ENCODE measurements at regions not wholly inside any gene's neighbourhood (a gene's known extent, or its start where the extent isn't known, plus 50 kb on each side); places are given as distances from the start of the nearest gene placed in this dataset.

DNA sequence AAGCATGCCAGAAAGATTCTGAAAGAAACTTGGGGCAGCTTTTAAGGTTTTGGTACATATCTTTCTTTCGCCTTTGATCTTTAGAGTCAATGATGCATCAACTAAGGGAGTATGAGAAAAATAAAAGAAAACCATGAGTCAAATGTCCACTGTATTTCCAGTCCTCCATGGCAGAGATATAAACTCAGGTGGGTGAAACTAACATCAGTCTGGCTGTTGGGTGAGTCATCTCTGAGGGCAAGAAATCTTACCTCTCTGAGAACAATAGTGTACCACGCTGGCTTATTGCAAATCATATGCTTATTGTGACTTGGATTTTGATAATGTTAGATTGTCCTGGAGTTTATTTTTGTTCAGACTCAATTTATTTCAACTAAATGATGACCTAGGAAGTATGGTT, 521.0 kb downstream of the PLCL1 start:
- Histone ChIP-seq H3K4me1 (no peaks in the 10 kb centered on the region), H3K4me3 (no peak overlapping the region), H3K9me3 (no peaks in the 10 kb centered on the region), H3K27me3 (peaks cover 0 to 19% (median 0%) of the 10 kb centered on the region in 3 donors), H3K27ac (no peak overlapping the region), H3K36me3 (no peaks in the 10 kb centered on the region)
- TF ChIP-seq POLR2A (IDR thresholded peaks at IDR 0.05): no peak
- TF ChIP-seq EP300 (IDR thresholded peaks at IDR 0.05): no peak
- TF ChIP-seq, protein P1, sequence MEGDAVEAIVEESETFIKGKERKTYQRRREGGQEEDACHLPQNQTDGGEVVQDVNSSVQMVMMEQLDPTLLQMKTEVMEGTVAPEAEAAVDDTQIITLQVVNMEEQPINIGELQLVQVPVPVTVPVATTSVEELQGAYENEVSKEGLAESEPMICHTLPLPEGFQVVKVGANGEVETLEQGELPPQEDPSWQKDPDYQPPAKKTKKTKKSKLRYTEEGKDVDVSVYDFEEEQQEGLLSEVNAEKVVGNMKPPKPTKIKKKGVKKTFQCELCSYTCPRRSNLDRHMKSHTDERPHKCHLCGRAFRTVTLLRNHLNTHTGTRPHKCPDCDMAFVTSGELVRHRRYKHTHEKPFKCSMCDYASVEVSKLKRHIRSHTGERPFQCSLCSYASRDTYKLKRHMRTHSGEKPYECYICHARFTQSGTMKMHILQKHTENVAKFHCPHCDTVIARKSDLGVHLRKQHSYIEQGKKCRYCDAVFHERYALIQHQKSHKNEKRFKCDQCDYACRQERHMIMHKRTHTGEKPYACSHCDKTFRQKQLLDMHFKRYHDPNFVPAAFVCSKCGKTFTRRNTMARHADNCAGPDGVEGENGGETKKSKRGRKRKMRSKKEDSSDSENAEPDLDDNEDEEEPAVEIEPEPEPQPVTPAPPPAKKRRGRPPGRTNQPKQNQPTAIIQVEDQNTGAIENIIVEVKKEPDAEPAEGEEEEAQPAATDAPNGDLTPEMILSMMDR (IDR thresholded peaks at IDR 0.05): no peak
- no peak for TF ChIP-seq POLR2AphosphoS5 (IDR thresholded peaks at IDR 0.05)
- intact Hi-C loops (cut with DNase I; ENCODE audit: low total_unique reads): no loop called here
- 63 to 76% (median 68%) methylated on average over 2 of the region's 2 CpGs for WGBS, 5 donors
- DNase-seq: no peak

DNA sequence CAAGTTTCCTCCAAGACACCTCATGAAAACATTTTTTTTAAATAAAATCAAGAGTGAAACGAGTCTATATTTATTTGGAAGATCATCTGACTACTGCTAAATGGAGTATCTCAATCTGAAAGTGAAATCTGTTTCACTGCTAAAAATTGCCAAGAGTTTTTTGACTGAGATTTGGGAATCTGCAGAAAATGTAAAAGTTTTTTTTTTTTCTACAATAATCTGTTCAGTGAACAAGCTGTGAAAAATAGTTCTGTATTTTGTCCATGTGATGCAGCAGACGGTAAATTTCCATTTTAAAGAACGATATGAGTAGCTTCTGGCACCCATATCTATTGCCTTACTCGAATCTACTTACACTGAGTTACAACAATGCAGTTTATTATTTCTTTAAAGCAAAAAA, 519.7 kb downstream of the PLCL1 start:
- intact Hi-C loops (cut with DNase I; ENCODE audit: low total_unique reads): no loop called here
- TF ChIP-seq, protein P1 (IDR thresholded peaks at IDR 0.05): no peak
- TF ChIP-seq POLR2A (IDR thresholded peaks at IDR 0.05) (no peak), EP300 (IDR thresholded peaks at IDR 0.05) (no peak), POLR2AphosphoS5 (IDR thresholded peaks at IDR 0.05) (no peak)
- 68 to 79% (median 74%) methylated on average over 4 of the region's 4 CpGs for WGBS, 5 donors
- Histone ChIP-seq H3K4me3 (no peak overlapping the region), H3K4me1 (no peaks in the 10 kb centered on the region), H3K36me3 (no peaks in the 10 kb centered on the region), H3K27ac (no peak overlapping the region), H3K9me3 (no peaks in the 10 kb centered on the region), H3K27me3 (peaks cover 0 to 19% (median 0%) of the 10 kb centered on the region in 3 donors)
- DNase-seq: no peak

DNA sequence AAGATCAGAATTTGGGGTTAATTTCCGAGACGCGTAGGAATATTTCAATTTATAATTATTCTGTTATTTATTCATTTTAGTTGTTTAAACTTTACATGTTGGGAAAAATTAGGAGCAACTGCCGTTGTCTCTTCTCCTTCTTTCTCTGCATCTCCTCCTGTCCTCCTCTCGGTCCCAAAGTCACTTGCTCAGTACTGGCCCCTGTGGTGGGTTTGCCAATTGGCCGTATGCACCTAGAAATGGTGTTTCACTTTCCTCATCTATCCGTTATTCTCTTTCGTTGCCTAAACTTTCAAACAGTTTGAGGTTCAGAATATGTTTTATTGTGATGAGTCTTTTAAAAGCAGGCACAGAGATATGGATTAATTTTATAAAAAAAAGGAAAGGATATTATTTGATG, 517.9 kb downstream of the PLCL1 start:
- Histone ChIP-seq H3K27ac (no peak overlapping the region), H3K36me3 (no peaks in the 10 kb centered on the region), H3K27me3 (peaks cover 0 to 23% (median 0%) of the 10 kb centered on the region in 3 donors), H3K4me3 (no peak overlapping the region), H3K4me1 (no peaks in the 10 kb centered on the region), H3K9me3 (no peaks in the 10 kb centered on the region)
- intact Hi-C loops (cut with DNase I; ENCODE audit: low total_unique reads): no loop called here
- DNase-seq: no peak
- WGBS, 5 donors: 73 to 78% (median 76%) methylated on average over 8 of the region's 8 CpGs
- TF ChIP-seq, protein P1 (IDR thresholded peaks at IDR 0.05): no peak
- TF ChIP-seq POLR2AphosphoS5 (IDR thresholded peaks at IDR 0.05) (no peak), EP300 (IDR thresholded peaks at IDR 0.05) (no peak), POLR2A (IDR thresholded peaks at IDR 0.05) (no peak)

DNA sequence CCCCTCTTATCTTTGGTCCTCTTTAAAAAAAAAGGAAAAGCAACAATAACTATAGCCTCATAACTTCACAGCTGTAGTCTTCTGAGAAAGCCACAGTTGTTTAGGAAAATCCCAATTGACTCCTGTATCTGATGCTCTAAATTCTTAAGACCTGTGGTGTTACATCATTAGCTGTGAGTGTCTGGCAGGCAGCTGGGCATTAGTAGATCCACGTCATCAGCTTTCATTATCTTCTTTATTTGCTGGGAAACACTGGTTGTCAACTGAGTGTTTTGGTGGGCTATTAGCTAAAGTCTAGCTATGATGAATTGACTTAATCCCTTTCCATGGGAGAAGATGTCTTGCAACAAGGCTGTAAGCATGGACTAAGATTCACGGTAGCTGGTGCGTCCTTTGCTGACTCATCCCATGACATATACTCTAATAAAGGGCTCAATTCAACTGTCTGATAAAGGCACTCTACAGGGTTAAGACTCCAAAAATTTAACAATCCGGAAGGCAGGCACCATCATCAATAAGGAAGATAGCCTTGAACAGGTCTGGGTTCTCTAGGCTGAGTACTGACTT, 517.2 kb downstream of the PLCL1 start:
- WGBS, 5 donors: 79 to 87% (median 82%) methylated on average over 4 of the region's 4 CpGs
- H3K27me3 ChIP-seq: peaks cover 0 to 29% (median 0%) of the 10 kb centered on the region in 3 donors
- no peaks in the 10 kb centered on the region for H3K36me3 ChIP-seq
- TF ChIP-seq POLR2A (IDR thresholded peaks at IDR 0.05) (no peak), EP300 (IDR thresholded peaks at IDR 0.05) (no peak), POLR2AphosphoS5 (IDR thresholded peaks at IDR 0.05) (no peak)
- TF ChIP-seq, protein P1 (IDR thresholded peaks at IDR 0.05): no peak
- no peak overlapping the region for H3K27ac ChIP-seq
- intact Hi-C loops (cut with DNase I; ENCODE audit: low total_unique reads): no loop called here
- no peaks in the 10 kb centered on the region for H3K9me3 ChIP-seq
- no peak for DNase-seq
- H3K4me1 ChIP-seq: no peaks in the 10 kb centered on the region
- no peak overlapping the region for H3K4me3 ChIP-seq

Measured in stomach (tissue), 8 donors.